Immature natural killer cell (primary cell): ENCODE measurements at regions not wholly inside any gene's neighbourhood (a gene's known extent, or its start where the extent isn't known, plus 50 kb on each side); places are given as distances from the start of the nearest gene placed in this dataset.

Source experiments
- DNase-seq, 3 donors: peaks; one replicate each; pipeline ENCODE4 v3.0.0; 2022; ENCODE audit warnings: mixed read lengths in 1 of 3
- H3K27ac Mint-ChIP-seq, 6 donors: one replicate each; pipeline ENCODE4 v1.8.0; 2020; ENCODE audit warnings: mixed read lengths in 6 of 6, mild to moderate bottlenecking in 5 of 6, inconsistent platforms in 4 of 6, moderate library complexity in 3 of 6
- H3K27me3 Mint-ChIP-seq, 3 donors: one replicate each; pipeline ENCODE4 v1.8.0; 2020 to 2021; ENCODE audit warnings: low read depth in 3 of 3, mild to moderate bottlenecking in 3 of 3, mixed read lengths in 3 of 3, moderate library complexity in 3 of 3, inconsistent platforms in 1 of 3
- H3K36me3 Mint-ChIP-seq, 3 donors: one replicate each; pipeline ENCODE4 v1.8.0; 2020; ENCODE audit warnings: mixed read lengths in 3 of 3, inconsistent platforms in 2 of 3, mild to moderate bottlenecking in 2 of 3
- H3K4me1 Mint-ChIP-seq, 2 donors: one replicate each; pipeline ENCODE4 v1.8.0; 2020; ENCODE audit warnings: inconsistent platforms in 2 of 2, mild to moderate bottlenecking in 2 of 2, mixed read lengths in 2 of 2, moderate library complexity in 1 of 2
- H3K4me3 Mint-ChIP-seq, 5 donors: one replicate each; pipeline ENCODE4 v1.8.0; 2020; ENCODE audit warnings: mild to moderate bottlenecking in 5 of 5, mixed read lengths in 5 of 5, inconsistent platforms in 3 of 5, moderate library complexity in 3 of 5
- H3K9me3 Mint-ChIP-seq, 6 donors: one replicate each; pipeline ENCODE4 v1.8.0; 2020; ENCODE audit warnings: mild to moderate bottlenecking in 6 of 6, mixed read lengths in 6 of 6, inconsistent platforms in 4 of 6, moderate library complexity in 3 of 6

GRCh38 chr7:84492098-84493034, 297.8 kb upstream of the SEMA3A start:
- DNase-seq, result no peak
- Mint-ChIP-seq H3K36me3 (no peaks in the 10 kb centered on the region), H3K27ac (no peak overlapping the region), H3K27me3 (no peaks in the 10 kb centered on the region), H3K9me3 (peaks cover 1 to 23% (median 15%) of the 10 kb centered on the region in 6 donors), H3K4me1 (no peaks in the 10 kb centered on the region), H3K4me3 (no peak overlapping the region)

DNA sequence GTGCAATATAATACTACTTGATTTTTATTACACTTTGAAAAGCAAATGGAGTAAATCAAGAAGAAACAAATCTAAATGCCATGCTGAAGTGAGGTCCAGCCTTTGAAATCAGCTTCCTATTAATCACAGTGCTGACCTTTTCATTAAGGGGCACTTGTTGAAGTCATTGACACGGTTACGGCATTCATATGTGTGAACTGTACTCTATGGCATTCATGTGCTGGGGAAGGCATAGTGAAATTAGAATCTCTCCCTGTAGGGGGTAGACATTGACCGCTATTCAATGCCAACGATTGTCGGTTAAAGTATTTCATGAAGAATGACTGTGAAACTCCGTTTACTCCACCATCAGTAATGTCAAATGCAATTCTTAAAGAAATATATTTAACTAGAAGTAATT, 296.1 kb upstream of the SEMA3A start:
- H3K27ac Mint-ChIP-seq, result no peak overlapping the region
- H3K36me3 Mint-ChIP-seq, result no peaks in the 10 kb centered on the region
- H3K9me3 Mint-ChIP-seq, result peaks cover 0 to 26% (median 13%) of the 10 kb centered on the region in 6 donors
- no peak overlapping the region for H3K4me3 Mint-ChIP-seq
- H3K27me3 Mint-ChIP-seq, result peaks cover 0 to under 1% (median 0%) of the 10 kb centered on the region in 3 donors
- H3K4me1 Mint-ChIP-seq, result no peaks in the 10 kb centered on the region
- DNase-seq, result no peak

GRCh38 chr7:84484502-84485079, 290.0 kb upstream of the SEMA3A start:
- H3K36me3 Mint-ChIP-seq, result no peaks in the 10 kb centered on the region
- no peaks in the 10 kb centered on the region for H3K4me1 Mint-ChIP-seq
- H3K9me3 Mint-ChIP-seq, result peaks cover 0 to 34% (median 3%) of the 10 kb centered on the region in 6 donors
- H3K27me3 Mint-ChIP-seq, result peaks cover 0 to 3% (median 2%) of the 10 kb centered on the region in 3 donors
- no peak overlapping the region for H3K4me3 Mint-ChIP-seq
- DNase-seq, result no peak
- H3K27ac Mint-ChIP-seq, result no peak overlapping the region

DNA sequence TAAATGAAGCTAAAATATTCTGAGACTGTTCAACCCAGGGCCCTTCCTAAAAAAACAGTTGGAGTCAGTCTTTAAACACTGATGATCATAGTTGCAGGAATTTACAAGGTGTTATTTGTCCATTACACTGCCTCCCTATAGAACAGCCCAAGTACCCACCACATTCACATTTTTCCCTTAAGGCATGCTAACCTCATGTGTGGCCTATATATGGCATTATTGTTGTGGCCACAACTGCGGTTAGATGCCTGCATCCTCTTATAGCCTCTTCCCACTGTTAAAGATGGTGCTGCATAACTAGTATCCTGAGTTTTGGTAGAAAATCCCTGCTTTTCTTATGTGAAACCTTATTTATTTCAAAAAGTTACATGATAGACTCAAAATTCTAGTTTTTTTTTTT, 287.9 kb upstream of the SEMA3A start:
- no peak overlapping the region for H3K4me3 Mint-ChIP-seq
- H3K36me3 Mint-ChIP-seq, result no peaks in the 10 kb centered on the region
- no peak overlapping the region for H3K27ac Mint-ChIP-seq
- peaks cover 0 to 40% (median 4%) of the 10 kb centered on the region in 6 donors for H3K9me3 Mint-ChIP-seq
- peaks cover 0 to 3% (median 2%) of the 10 kb centered on the region in 3 donors for H3K27me3 Mint-ChIP-seq
- no peaks in the 10 kb centered on the region for H3K4me1 Mint-ChIP-seq
- no peak for DNase-seq

DNA sequence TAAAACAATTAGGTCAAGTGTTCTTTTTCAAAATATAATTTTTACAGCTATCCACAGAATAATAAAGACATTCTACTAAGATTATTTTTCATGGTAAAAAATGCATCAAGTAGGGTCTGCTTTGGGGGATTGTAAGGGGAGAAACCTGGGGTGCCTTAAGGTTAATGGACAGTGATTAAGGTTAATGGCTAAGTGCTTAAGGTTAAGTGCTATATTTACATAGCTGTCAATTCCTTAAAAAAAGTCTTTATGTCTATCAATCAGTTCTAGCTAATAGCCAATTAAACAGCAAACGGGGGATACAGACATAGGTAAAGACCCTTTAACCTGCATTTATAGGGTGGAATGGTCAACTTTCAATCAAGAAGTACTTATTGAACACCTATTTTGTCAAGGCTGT, 284.5 kb upstream of the SEMA3A start:
- no peak overlapping the region for H3K4me3 Mint-ChIP-seq
- no peak overlapping the region for H3K27ac Mint-ChIP-seq
- no peaks in the 10 kb centered on the region for H3K36me3 Mint-ChIP-seq
- H3K27me3 Mint-ChIP-seq, result peaks cover 0 to 2% (median 2%) of the 10 kb centered on the region in 3 donors
- H3K9me3 Mint-ChIP-seq, result peaks cover 5 to 50% (median 10%) of the 10 kb centered on the region in 6 donors
- H3K4me1 Mint-ChIP-seq, result no peaks in the 10 kb centered on the region
- no peak for DNase-seq

DNA sequence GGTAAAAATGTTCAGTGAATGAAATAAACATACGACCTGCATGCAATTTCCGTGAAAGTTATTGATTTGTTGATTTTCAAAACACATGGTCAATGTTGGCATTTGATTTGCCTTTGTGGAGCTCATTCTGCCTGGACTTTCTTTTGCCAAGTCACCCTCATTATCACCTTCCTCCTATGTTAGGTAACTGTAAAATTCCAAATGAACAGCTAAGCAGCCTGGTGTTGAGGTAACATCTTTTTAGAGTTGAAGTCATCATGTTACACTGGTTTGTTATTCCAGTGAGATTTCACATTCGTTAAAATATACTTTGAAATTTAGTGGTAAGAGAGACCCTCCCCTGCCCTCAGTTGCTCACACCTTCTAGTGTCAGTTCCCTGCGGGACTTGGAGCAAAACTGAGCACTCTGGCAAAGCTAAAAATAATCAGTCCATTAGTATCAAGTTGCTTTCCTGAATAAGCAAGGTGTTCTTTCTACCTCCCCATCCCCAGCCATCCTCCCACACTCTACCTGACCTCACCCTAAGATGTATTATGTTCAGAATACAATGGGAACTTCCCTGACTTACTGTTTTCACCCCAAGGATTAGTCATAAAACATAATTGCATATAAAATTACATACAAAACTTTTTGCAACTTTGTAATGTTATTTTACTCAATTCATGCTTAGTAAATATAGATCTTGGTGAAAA, 283.3 kb upstream of the SEMA3A start:
- Mint-ChIP-seq H3K4me3 (no peak overlapping the region), H3K27me3 (peaks cover 0 to 2% (median 2%) of the 10 kb centered on the region in 3 donors), H3K27ac (no peak overlapping the region), H3K36me3 (no peaks in the 10 kb centered on the region), H3K4me1 (no peaks in the 10 kb centered on the region), H3K9me3 (peaks cover 5 to 47% (median 10%) of the 10 kb centered on the region in 6 donors)
- DNase-seq, result no peak

DNA sequence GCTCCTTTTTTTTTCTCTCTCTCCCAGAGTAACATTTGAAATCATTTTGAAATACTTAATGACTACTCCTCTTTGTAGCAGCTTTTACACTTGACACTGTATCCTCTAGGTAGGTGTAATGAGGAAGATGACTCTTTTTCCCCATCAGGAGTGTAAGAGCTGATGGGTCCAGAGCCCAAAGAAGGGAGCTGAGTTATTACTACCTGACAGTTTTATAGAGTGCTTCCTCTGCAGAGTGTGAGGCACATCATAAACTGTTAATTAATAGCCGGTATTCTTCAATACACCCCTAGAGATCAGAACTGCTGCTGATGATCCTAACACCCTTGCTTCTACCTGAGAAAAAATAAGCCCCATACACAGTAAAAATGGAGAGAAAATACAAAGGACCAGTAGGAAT, 279.8 kb upstream of the SEMA3A start:
- peaks cover 0 to 2% (median 0%) of the 10 kb centered on the region in 3 donors for H3K27me3 Mint-ChIP-seq
- no peak for DNase-seq
- H3K4me3 Mint-ChIP-seq, result no peak overlapping the region
- no peak overlapping the region for H3K27ac Mint-ChIP-seq
- no peaks in the 10 kb centered on the region for H3K36me3 Mint-ChIP-seq
- H3K9me3 Mint-ChIP-seq, result peaks cover 6 to 38% (median 11%) of the 10 kb centered on the region in 6 donors
- H3K4me1 Mint-ChIP-seq, result no peaks in the 10 kb centered on the region

GRCh38 chr7:84471576-84471975, 277.0 kb upstream of the SEMA3A start:
- Mint-ChIP-seq H3K27me3 (no peaks in the 10 kb centered on the region), H3K4me3 (no peak overlapping the region), H3K4me1 (no peaks in the 10 kb centered on the region), H3K36me3 (no peaks in the 10 kb centered on the region), H3K9me3 (peaks cover 4 to 41% (median 12%) of the 10 kb centered on the region in 6 donors), H3K27ac (no peak overlapping the region)
- DNase-seq, result no peak

GRCh38 chr7:84469034-84469433, 274.4 kb upstream of the SEMA3A start:
- H3K4me3 Mint-ChIP-seq, result no peak overlapping the region
- DNase-seq, result no peak
- no peaks in the 10 kb centered on the region for H3K27me3 Mint-ChIP-seq
- H3K36me3 Mint-ChIP-seq, result no peaks in the 10 kb centered on the region
- no peaks in the 10 kb centered on the region for H3K4me1 Mint-ChIP-seq
- H3K27ac Mint-ChIP-seq, result no peak overlapping the region
- H3K9me3 Mint-ChIP-seq, result peaks cover 2 to 42% (median 9%) of the 10 kb centered on the region in 6 donors

DNA sequence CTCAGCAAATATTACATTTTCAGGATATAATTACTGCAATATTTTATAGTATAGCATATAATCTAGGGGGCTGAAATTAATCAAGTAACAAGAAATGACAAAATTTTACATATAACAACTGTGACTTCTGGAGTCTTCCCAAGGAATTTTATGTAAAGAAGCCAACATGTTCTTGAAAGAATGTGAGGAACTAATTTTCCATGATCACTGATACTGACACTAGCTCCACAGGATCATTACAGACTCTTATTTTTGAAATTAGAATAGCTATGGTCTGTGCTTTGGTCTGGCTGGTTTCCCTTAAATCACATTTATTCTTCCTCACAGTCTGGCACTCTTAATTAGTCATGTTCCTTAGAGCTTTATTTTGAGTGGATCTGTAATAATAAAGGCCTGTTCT, 267.7 kb upstream of the SEMA3A start:
- H3K27ac Mint-ChIP-seq, result no peak overlapping the region
- H3K27me3 Mint-ChIP-seq, result no peaks in the 10 kb centered on the region
- H3K9me3 Mint-ChIP-seq, result peaks cover 0 to 40% (median 10%) of the 10 kb centered on the region in 6 donors
- DNase-seq, result no peak
- no peaks in the 10 kb centered on the region for H3K36me3 Mint-ChIP-seq
- no peak overlapping the region for H3K4me3 Mint-ChIP-seq
- no peaks in the 10 kb centered on the region for H3K4me1 Mint-ChIP-seq

GRCh38 chr7:84461093-84461492, 266.5 kb upstream of the SEMA3A start:
- DNase-seq, result no peak
- no peaks in the 10 kb centered on the region for H3K4me1 Mint-ChIP-seq
- H3K4me3 Mint-ChIP-seq, result no peak overlapping the region
- H3K36me3 Mint-ChIP-seq, result no peaks in the 10 kb centered on the region
- no peak overlapping the region for H3K27ac Mint-ChIP-seq
- no peaks in the 10 kb centered on the region for H3K27me3 Mint-ChIP-seq
- H3K9me3 Mint-ChIP-seq, result peaks cover 0 to 34% (median 5%) of the 10 kb centered on the region in 6 donors

GRCh38 chr7:84455788-84456187, 261.2 kb upstream of the SEMA3A start:
- Mint-ChIP-seq H3K4me1 (no peaks in the 10 kb centered on the region), H3K27ac (no peak overlapping the region), H3K27me3 (no peaks in the 10 kb centered on the region), H3K36me3 (no peaks in the 10 kb centered on the region), H3K4me3 (no peak overlapping the region), H3K9me3 (peaks cover 0 to 4% (median 1%) of the 10 kb centered on the region in 6 donors)
- no peak for DNase-seq

- Mint-ChIP-seq H3K36me3 (no peaks in the 10 kb centered on the region), H3K27ac (no peak overlapping the region), H3K4me1 (no peaks in the 10 kb centered on the region), H3K9me3 (peaks cover 0 to 10% (median 6%) of the 10 kb centered on the region in 6 donors), H3K27me3 (peaks cover 0 to 1% (median 0%) of the 10 kb centered on the region in 3 donors), H3K4me3 (no peak overlapping the region)
- no peak for DNase-seq
Measured at GRCh38 chr7:84454174-84454959, 259.8 kb upstream of the SEMA3A start.
